ENCODE measurements at regions not wholly inside any gene's neighbourhood (a gene's known extent, or its start where the extent isn't known, plus 50 kb on each side); places are given as distances from the start of the nearest gene placed in this dataset.
"Not testable (repeated sequence)": the region's sequence is repeated elsewhere in the genome, so short reads cannot be mapped to it uniquely, and the experiment has no call there.

GRCh38 chr10:125605167-125605566 is 77.8 kb downstream of the TEX36 start:
- DNase-seq (ENCODE audit: low spot score): no peak

GRCh38 chr10:125602825-125603224 is 80.1 kb downstream of the TEX36 start:
- DNase-seq (ENCODE audit: low spot score): no peak

GRCh38 chr10:125599194-125599593 is 83.8 kb downstream of the TEX36 start:
- no peak for DNase-seq (ENCODE audit: low spot score)

GRCh38 chr10:125595911-125596310 is 87.1 kb downstream of the TEX36 start:
- DNase-seq (ENCODE audit: low spot score): no peak

GRCh38 chr10:125593644-125594043 is 89.3 kb downstream of the TEX36 start:
- DNase-seq (ENCODE audit: low spot score): no peak

GRCh38 chr10:125592897-125593296 is 90.1 kb downstream of the TEX36 start:
- DNase-seq (ENCODE audit: low spot score): no peak

- no peak for DNase-seq (ENCODE audit: low spot score)
Measured at GRCh38 chr10:125591886-125592285, 91.1 kb downstream of the TEX36 start.

- not testable (repeated sequence) for DNase-seq (ENCODE audit: low spot score)
Measured at GRCh38 chr10:125588738-125589137, 94.2 kb downstream of the TEX36 start.

GRCh38 chr10:125584954-125585353 is 98.0 kb downstream of the TEX36 start:
- no peak for DNase-seq (ENCODE audit: low spot score)

GRCh38 chr10:125578658-125579315 is 104.2 kb downstream of the TEX36 start:
- no peak for DNase-seq (ENCODE audit: low spot score)

GRCh38 chr10:125575843-125576242 is 107.1 kb downstream of the TEX36 start:
- no peak for DNase-seq (ENCODE audit: low spot score)

GRCh38 chr10:125568156-125568555 is 114.8 kb downstream of the TEX36 start:
- DNase-seq (ENCODE audit: low spot score): no peak

- no peak for DNase-seq (ENCODE audit: low spot score)
Measured at GRCh38 chr10:125567529-125567928, 115.4 kb downstream of the TEX36 start.

- no peak for DNase-seq (ENCODE audit: low spot score)
Measured at GRCh38 chr10:125565046-125565445, 117.9 kb downstream of the TEX36 start.

- DNase-seq (ENCODE audit: low spot score): no peak
Measured at GRCh38 chr10:125564570-125564969, 118.4 kb downstream of the TEX36 start.

- DNase-seq (ENCODE audit: low spot score): no peak
Measured at GRCh38 chr10:125562737-125563136, 120.2 kb downstream of the TEX36 start.

- no peak for DNase-seq (ENCODE audit: low spot score)
Measured at GRCh38 chr10:125560947-125561346, 122.0 kb downstream of the TEX36 start.

- DNase-seq (ENCODE audit: low spot score): no peak
Measured at GRCh38 chr10:125559210-125559609, 123.8 kb downstream of the TEX36 start.

- DNase-seq (ENCODE audit: low spot score): no peak
Measured at GRCh38 chr10:125557801-125558505, 125.0 kb downstream of the TEX36 start.

- DNase-seq (ENCODE audit: low spot score): no peak
Measured at GRCh38 chr10:125557311-125557710, 125.7 kb downstream of the TEX36 start.

GRCh38 chr10:125556882-125557281 is 126.1 kb downstream of the TEX36 start:
- no peak for DNase-seq (ENCODE audit: low spot score)

GRCh38 chr10:125555743-125556142 is 127.2 kb downstream of the TEX36 start:
- no peak for DNase-seq (ENCODE audit: low spot score)

GRCh38 chr10:125555267-125555666 is 127.7 kb downstream of the TEX36 start:
- no peak for DNase-seq (ENCODE audit: low spot score)
